Endodermal cell (in vitro differentiated cells): ENCODE measurements at regions not wholly inside any gene's neighbourhood (a gene's known extent, or its start where the extent isn't known, plus 50 kb on each side); places are given as distances from the start of the nearest gene placed in this dataset.

Source experiments
- DNase-seq: peaks from one replicate; pipeline ENCODE4 v3.0.0-alpha.2; 2017
- H3K27ac ChIP-seq: 2 replicates; pipeline ENCODE4 v1.5.1; 2013; ENCODE audit warnings: mild to moderate bottlenecking, low read depth, low read length, moderate library complexity
- H3K27me3 ChIP-seq: 2 replicates; pipeline ENCODE4 v1.6.1; 2013; ENCODE audit warnings: mild to moderate bottlenecking, low read length, moderate library complexity; ENCODE audit not compliant: insufficient read depth, control insufficient read depth, poor library complexity, severe bottlenecking
- H3K36me3 ChIP-seq: 2 replicates; pipeline ENCODE4 v1.7.0; 2013; ENCODE audit warnings: mild to moderate bottlenecking, low read length, moderate library complexity; ENCODE audit not compliant: control insufficient read depth, insufficient read depth
- H3K4me1 ChIP-seq: one replicate; pipeline ENCODE4 v1.7.0; 2013; ENCODE audit warnings: low read length; ENCODE audit not compliant: control insufficient read depth, insufficient read depth
- H3K4me3 ChIP-seq: 2 replicates; pipeline ENCODE4 v1.5.1; 2013; ENCODE audit warnings: mild to moderate bottlenecking, low read length, moderate library complexity
- H3K9ac ChIP-seq: 2 replicates; pipeline ENCODE4 v1.6.1; 2013; ENCODE audit warnings: mild to moderate bottlenecking, low read length, moderate library complexity; ENCODE audit not compliant: poor library complexity, severe bottlenecking; ENCODE audit errors: extremely low read depth
- H3K9me3 ChIP-seq: 2 replicates; pipeline ENCODE4 v1.6.1; 2013; ENCODE audit warnings: mild to moderate bottlenecking, low read length, moderate library complexity; ENCODE audit not compliant: control insufficient read depth
- H3K27ac Mint-ChIP-seq: 2 replicates; pipeline ENCODE4 v1.8.0; 2020; ENCODE audit warnings: mixed read lengths
- H3K27me3 Mint-ChIP-seq: 2 replicates; pipeline ENCODE4 v1.8.0; 2021; ENCODE audit warnings: mild to moderate bottlenecking, mixed read lengths; ENCODE audit not compliant: insufficient read depth
- H3K36me3 Mint-ChIP-seq: 2 replicates; pipeline ENCODE4 v1.8.0; 2020; ENCODE audit warnings: low read depth, mixed read lengths
- H3K4me1 Mint-ChIP-seq: 2 replicates; pipeline ENCODE4 v1.8.0; 2020; ENCODE audit warnings: mixed read lengths
- H3K4me3 Mint-ChIP-seq: 2 replicates; pipeline ENCODE4 v1.8.0; 2020; ENCODE audit warnings: mild to moderate bottlenecking, moderate library complexity, mixed read lengths
- H3K9me3 Mint-ChIP-seq: 2 replicates; pipeline ENCODE4 v1.8.0; 2020; ENCODE audit warnings: mild to moderate bottlenecking, mixed read lengths
- CTCF ChIP-seq: fragments of 200-600 bp; sonication (generic); conservative IDR thresholded peaks from 2 replicates; pipeline ENCODE4 v1.5.0; 2021; ENCODE audit warnings: antibody characterized with exemption, mild to moderate bottlenecking
- WGBS, 2 experiments: methylation state at CpG; one replicate each; pipeline versions ENCODE4 v1.1.5 to v1.1.7; 2013; ENCODE audit warnings: missing lambda C conversion rate in 2 of 2, mixed read lengths in 1 of 2; ENCODE audit not compliant: insufficient coverage in 1 of 2, insufficient read length in 1 of 2; 5-methylcytosine and 5-hydroxymethylcytosine counted together

DNA sequence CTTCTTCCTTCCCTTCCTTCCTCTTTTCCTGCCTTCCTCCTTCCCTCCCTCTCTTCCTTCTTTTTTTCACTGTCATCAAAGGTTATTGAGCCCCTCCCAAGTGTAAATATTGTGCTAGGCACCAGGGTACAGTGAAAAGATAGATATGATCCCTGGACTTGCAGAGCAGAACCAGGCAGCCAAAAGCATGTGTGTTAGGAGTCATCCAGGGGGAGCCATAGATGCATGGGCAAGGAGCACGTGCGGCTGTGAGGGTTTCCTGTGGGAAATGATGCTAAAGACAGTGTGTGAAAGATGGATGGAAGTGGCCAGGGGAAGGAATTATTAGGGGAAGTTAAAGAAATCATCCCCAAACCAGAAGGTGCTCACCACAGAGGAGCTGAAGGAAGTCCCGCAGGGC lies 65.2 kb downstream of the NR2F2 start:
- H3K27me3 ChIP-seq: peaks cover 80% of the 10 kb centered on the region
- WGBS, 2 experiments: 25 to 50% methylated on average over 2 to 3 of the region's 3 CpGs

DNA sequence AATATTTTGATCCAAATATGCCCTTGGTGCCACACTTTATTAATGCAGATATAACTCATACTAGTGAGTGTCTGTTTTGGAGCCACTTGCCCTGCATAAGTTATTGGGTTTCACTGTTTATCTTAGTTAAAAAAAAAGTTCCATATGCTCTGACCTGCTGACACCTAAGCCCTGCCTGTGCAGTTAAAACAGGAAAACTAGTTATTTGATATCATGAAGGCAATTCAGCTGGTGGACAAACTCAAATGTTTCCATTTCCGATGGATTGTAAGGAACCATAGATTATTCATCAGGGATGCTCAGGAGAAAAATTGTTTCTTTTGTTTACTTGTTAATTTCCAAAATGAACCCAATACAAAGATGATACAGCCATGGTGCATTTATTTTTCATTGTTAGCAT lies 68.3 kb downstream of the NR2F2 start:
- H3K27me3 ChIP-seq: peaks cover 89% of the 10 kb centered on the region
- H3K27ac Mint-ChIP-seq: no peak overlapping the region
- TF ChIP-seq CTCF: no peak
- no peak for DNase-seq
- no peak overlapping the region for H3K27ac ChIP-seq
- H3K9ac ChIP-seq: no peak overlapping the region
- H3K4me1 ChIP-seq: no peaks in the 10 kb centered on the region
- 100% methylated on average over 1 of the region's 1 CpG for WGBS, 2 experiments
- H3K36me3 ChIP-seq: no peaks in the 10 kb centered on the region
- H3K4me3 Mint-ChIP-seq: no peak overlapping the region
- H3K9me3 ChIP-seq: no peaks in the 10 kb centered on the region
- no peak overlapping the region for H3K4me3 ChIP-seq
- peaks cover 92% of the 10 kb centered on the region for H3K27me3 Mint-ChIP-seq
- H3K9me3 Mint-ChIP-seq: no peaks in the 10 kb centered on the region
- no peaks in the 10 kb centered on the region for H3K36me3 Mint-ChIP-seq
- H3K4me1 Mint-ChIP-seq: no peaks in the 10 kb centered on the region

More for the DNA sequence above, 65.2 kb downstream of the NR2F2 start:
- H3K4me1 ChIP-seq: no peaks in the 10 kb centered on the region
- H3K9ac ChIP-seq: no peak overlapping the region
- peak; percentile 37 for TF ChIP-seq CTCF
- H3K36me3 ChIP-seq: no peaks in the 10 kb centered on the region
- no peak overlapping the region for H3K27ac Mint-ChIP-seq
- no peaks in the 10 kb centered on the region for H3K9me3 ChIP-seq
- peaks cover 84% of the 10 kb centered on the region for H3K27me3 Mint-ChIP-seq
- H3K4me3 ChIP-seq: no peak overlapping the region
- H3K4me3 Mint-ChIP-seq: no peak overlapping the region
- no peak overlapping the region for H3K27ac ChIP-seq
- no peaks in the 10 kb centered on the region for H3K9me3 Mint-ChIP-seq
- H3K36me3 Mint-ChIP-seq: no peaks in the 10 kb centered on the region
- DNase-seq: no peak
- H3K4me1 Mint-ChIP-seq: peaks cover 6% of the 10 kb centered on the region

GRCh38 chr15:96402403-96402802 lies 71.9 kb downstream of the NR2F2 start:
- WGBS, 2 experiments: 72 to 80% methylated on average over 1 to 3 of the region's 3 CpGs
- Mint-ChIP-seq H3K9me3 (no peaks in the 10 kb centered on the region), H3K4me1 (no peaks in the 10 kb centered on the region), H3K36me3 (no peaks in the 10 kb centered on the region), H3K4me3 (no peak overlapping the region), H3K27ac (no peak overlapping the region), H3K27me3 (peaks cover 98% of the 10 kb centered on the region)
- no peaks in the 10 kb centered on the region for H3K9me3 ChIP-seq
- peaks cover 96% of the 10 kb centered on the region for H3K27me3 ChIP-seq
- H3K4me1 ChIP-seq: peaks cover 3% of the 10 kb centered on the region
- H3K9ac ChIP-seq: no peak overlapping the region
- no peak overlapping the region for H3K27ac ChIP-seq
- no peaks in the 10 kb centered on the region for H3K36me3 ChIP-seq
- no peak overlapping the region for H3K4me3 ChIP-seq
- no peak for DNase-seq
- TF ChIP-seq CTCF: no peak
